Naive thymus-derived CD4-positive, alpha-beta T cell (primary cell): ENCODE measurements at regions not wholly inside any gene's neighbourhood (a gene's known extent, or its start where the extent isn't known, plus 50 kb on each side); places are given as distances from the start of the nearest gene placed in this dataset.

Experiments
- ATAC-seq: fragments of 150-1000 bp; cut with Tn5 transposase; 2 replicates; pipeline ENCODE4 v1.10.0; 2021; ENCODE audit warnings: mild to moderate bottlenecking, moderate library complexity
- CTCF ChIA-PET: fragments of 350-600 bp; sonication (Branson Sonifier 250); formaldehyde crosslinking; loops from one replicate; lab custom pipeline; 2021; ENCODE audit warnings: antibody characterized with exemption; lab: Charles Lee
- POLR2A ChIA-PET: fragments of 350-600 bp; sonication (Branson Sonifier 250); formaldehyde crosslinking; loops from one replicate; lab custom pipeline; 2021; ENCODE audit warnings: antibody characterized with exemption, inconsistent platforms; lab: Charles Lee
- DNase-seq, 9 donors: peaks; one replicate each; pipeline versions ENCODE4 v3.0.0 to v3.0.0-alpha.2; 2020 to 2022; ENCODE audit warnings: mixed read lengths in 1 of 9
- H3K27ac ChIP-seq: one replicate; pipeline ENCODE4 v1.7.0; 2013; ENCODE audit warnings: mild to moderate bottlenecking, low read depth, low read length, moderate library complexity
- H3K27me3 ChIP-seq, 2 donors: one replicate each; pipeline ENCODE4 v1.7.0; 2013; ENCODE audit warnings: low read length in 2 of 2, mild to moderate bottlenecking in 2 of 2, moderate library complexity in 2 of 2; ENCODE audit not compliant: control insufficient read depth in 2 of 2, insufficient read depth in 2 of 2
- H3K36me3 ChIP-seq, 3 experiments: 1 replicate in 2 of 3; 2 replicates in 1 of 3; pipeline ENCODE4 v1.7.0; 2013; ENCODE audit warnings: low read length in 3 of 3, mild to moderate bottlenecking in 3 of 3, moderate library complexity in 1 of 3; ENCODE audit not compliant: insufficient read depth in 3 of 3, control insufficient read depth in 2 of 3
- H3K4me1 ChIP-seq, 2 donors: one replicate each; pipeline ENCODE4 v1.7.0; 2013; ENCODE audit warnings: low read length in 2 of 2, mild to moderate bottlenecking in 2 of 2, moderate library complexity in 1 of 2; ENCODE audit not compliant: control insufficient read depth in 2 of 2, insufficient read depth in 2 of 2
- H3K4me3 ChIP-seq: 2 replicates; pipeline ENCODE4 v1.7.0; 2013; ENCODE audit warnings: mild to moderate bottlenecking, low read length
- H3K9me3 ChIP-seq, 3 experiments: 1 replicate in 2 of 3; 2 replicates in 1 of 3; pipeline ENCODE4 v1.7.0; 2013; ENCODE audit warnings: low read length in 3 of 3; ENCODE audit not compliant: control insufficient read depth in 2 of 3
- H3K27ac Mint-ChIP-seq, 9 donors: one replicate each; pipeline ENCODE4 v1.8.0; 2020 to 2022; ENCODE audit warnings: mixed read lengths in 9 of 9, mild to moderate bottlenecking in 8 of 9, moderate library complexity in 5 of 9, inconsistent platforms in 2 of 9
- H3K27me3 Mint-ChIP-seq, 5 donors: one replicate each; pipeline ENCODE4 v1.8.0; 2021 to 2022; ENCODE audit warnings: mixed read lengths in 5 of 5, mild to moderate bottlenecking in 1 of 5
- H3K36me3 Mint-ChIP-seq, 5 donors: one replicate each; pipeline ENCODE4 v1.8.0; 2020 to 2022; ENCODE audit warnings: mixed read lengths in 5 of 5, mild to moderate bottlenecking in 3 of 5, inconsistent platforms in 1 of 5
- H3K4me1 Mint-ChIP-seq, 7 donors: one replicate each; pipeline ENCODE4 v1.8.0; 2020 to 2022; ENCODE audit warnings: mixed read lengths in 7 of 7, mild to moderate bottlenecking in 3 of 7, inconsistent platforms in 1 of 7
- H3K4me3 Mint-ChIP-seq, 10 donors: one replicate each; pipeline ENCODE4 v1.8.0; 2020 to 2022; ENCODE audit warnings: mild to moderate bottlenecking in 10 of 10, mixed read lengths in 10 of 10, moderate library complexity in 6 of 10, inconsistent platforms in 2 of 10
- H3K9me3 Mint-ChIP-seq, 11 donors: one replicate each; pipeline ENCODE4 v1.8.0; 2020 to 2022; ENCODE audit warnings: mixed read lengths in 11 of 11, mild to moderate bottlenecking in 4 of 11, inconsistent platforms in 1 of 11, moderate library complexity in 1 of 11
- intact Hi-C, 2 donors: fragments of 100-400 bp; cut with micrococcal nuclease; formaldehyde crosslinking; loops; one replicate each; pipeline ENCODE4 v1.15.1; 2023

DNA sequence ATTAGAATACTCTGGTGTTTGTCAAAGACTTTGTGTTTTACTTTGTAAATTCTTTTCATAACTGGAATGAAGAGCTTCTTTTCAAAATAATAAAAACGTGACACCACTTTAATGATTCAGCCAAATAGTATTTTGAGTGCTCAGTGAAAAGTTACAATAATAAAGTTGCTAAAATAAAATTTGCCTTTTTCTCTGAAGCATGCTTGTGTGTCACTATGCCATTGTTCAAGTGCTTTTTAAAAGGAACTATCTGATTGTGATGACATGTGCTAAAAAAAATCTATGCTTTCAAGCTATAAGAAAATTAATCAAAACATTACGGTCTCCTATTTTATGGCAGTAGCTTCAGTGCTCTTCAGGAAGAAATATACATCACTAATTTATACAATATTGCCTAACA lies 1290.5 kb upstream of the B3GALT2 start:
- no peak overlapping the region for H3K27ac ChIP-seq
- H3K27me3 Mint-ChIP-seq: peaks cover 0 to 8% (median 4%) of the 10 kb centered on the region in 5 donors
- DNase-seq: no peak
- H3K36me3 ChIP-seq: no peaks in the 10 kb centered on the region
- ATAC-seq: no peak
- H3K27ac Mint-ChIP-seq: no peak overlapping the region
- H3K9me3 Mint-ChIP-seq: no peaks in the 10 kb centered on the region
- no peaks in the 10 kb centered on the region for H3K27me3 ChIP-seq
- intact Hi-C loops: no loop called here
- no peaks in the 10 kb centered on the region for H3K9me3 ChIP-seq
- H3K36me3 Mint-ChIP-seq: no peaks in the 10 kb centered on the region
- ChIA-PET CTCF (no interaction called here), POLR2A (no interaction called here)
- no peak overlapping the region for H3K4me3 ChIP-seq
- H3K4me3 Mint-ChIP-seq: no peak overlapping the region
- no peaks in the 10 kb centered on the region for H3K4me1 Mint-ChIP-seq
- no peaks in the 10 kb centered on the region for H3K4me1 ChIP-seq

GRCh38 chr1:194476351-194476750 lies 1289.9 kb upstream of the B3GALT2 start:
- H3K36me3 Mint-ChIP-seq: no peaks in the 10 kb centered on the region
- ChIA-PET CTCF (no interaction called here), POLR2A (no interaction called here)
- intact Hi-C loops: no loop called here
- Histone ChIP-seq H3K9me3 (no peaks in the 10 kb centered on the region), H3K27me3 (no peaks in the 10 kb centered on the region), H3K27ac (no peak overlapping the region), H3K4me1 (no peaks in the 10 kb centered on the region), H3K36me3 (no peaks in the 10 kb centered on the region), H3K4me3 (no peak overlapping the region)
- H3K4me3 Mint-ChIP-seq: no peak overlapping the region
- no peak for DNase-seq
- no peaks in the 10 kb centered on the region for H3K9me3 Mint-ChIP-seq
- no peak overlapping the region for H3K27ac Mint-ChIP-seq
- H3K4me1 Mint-ChIP-seq: no peaks in the 10 kb centered on the region
- H3K27me3 Mint-ChIP-seq: peaks cover 0 to 11% (median 4%) of the 10 kb centered on the region in 5 donors
- ATAC-seq: no peak

DNA sequence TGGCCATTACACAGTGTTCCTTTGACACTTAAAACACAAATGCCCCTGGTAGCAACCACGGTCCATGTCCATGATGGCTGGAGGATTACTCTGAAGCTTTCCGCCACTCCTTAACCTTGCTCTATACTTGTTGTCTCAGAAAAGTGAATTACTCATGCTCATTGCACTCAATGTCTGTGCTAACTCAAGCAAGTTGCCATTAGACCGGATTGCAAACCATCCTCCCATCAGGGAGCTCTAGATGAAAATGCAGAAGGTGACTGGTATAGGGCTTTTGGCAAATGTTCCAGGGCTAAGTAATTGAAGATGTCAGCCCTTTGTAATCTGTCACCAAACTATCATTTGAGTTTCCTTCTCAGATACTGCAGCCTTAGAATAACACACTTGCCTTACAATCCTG lies 1288.3 kb upstream of the B3GALT2 start:
- ATAC-seq: no peak
- no peak for DNase-seq
- no peaks in the 10 kb centered on the region for H3K27me3 ChIP-seq
- no peak overlapping the region for H3K27ac ChIP-seq
- no peak overlapping the region for H3K4me3 ChIP-seq
- H3K4me1 ChIP-seq: no peaks in the 10 kb centered on the region
- H3K4me3 Mint-ChIP-seq: no peak overlapping the region
- ChIA-PET POLR2A (interaction anchor here (0.5 kb wide), 1 partner anchor 405 kb away, joined by 5 read pairs; no protein-coding TSS in a partner anchor), CTCF (no interaction called here)
- H3K27ac Mint-ChIP-seq: no peak overlapping the region
- no peaks in the 10 kb centered on the region for H3K9me3 ChIP-seq
- no peaks in the 10 kb centered on the region for H3K9me3 Mint-ChIP-seq
- H3K4me1 Mint-ChIP-seq: no peaks in the 10 kb centered on the region
- H3K36me3 Mint-ChIP-seq: no peaks in the 10 kb centered on the region
- H3K36me3 ChIP-seq: no peaks in the 10 kb centered on the region
- intact Hi-C loops: no loop called here
- peaks cover 0 to 12% (median 4%) of the 10 kb centered on the region in 5 donors for H3K27me3 Mint-ChIP-seq

GRCh38 chr1:194473766-194474165 lies 1287.4 kb upstream of the B3GALT2 start:
- Histone ChIP-seq H3K4me1 (no peaks in the 10 kb centered on the region), H3K9me3 (no peaks in the 10 kb centered on the region), H3K27ac (no peak overlapping the region), H3K27me3 (no peaks in the 10 kb centered on the region), H3K4me3 (no peak overlapping the region), H3K36me3 (no peaks in the 10 kb centered on the region)
- intact Hi-C loops: no loop called here
- Mint-ChIP-seq H3K9me3 (no peaks in the 10 kb centered on the region), H3K36me3 (no peaks in the 10 kb centered on the region), H3K27ac (no peak overlapping the region), H3K4me1 (no peaks in the 10 kb centered on the region), H3K27me3 (peaks cover 0 to 12% (median 4%) of the 10 kb centered on the region in 5 donors), H3K4me3 (no peak overlapping the region)
- no peak for ATAC-seq
- DNase-seq: no peak
- POLR2A ChIA-PET: no interaction called here
- CTCF ChIA-PET: no interaction called here

- intact Hi-C loops: loop anchor here in 1 of 2 donors (10.0 kb wide), 1 partner anchor 1284 kb away; the partner anchor contains the start of gene B3GALT2
- peaks cover 0 to 2% (median 0%) of the 10 kb centered on the region in 11 donors for H3K9me3 Mint-ChIP-seq
- peaks cover 0 to 12% (median 5%) of the 10 kb centered on the region in 5 donors for H3K27me3 Mint-ChIP-seq
- Histone ChIP-seq H3K27me3 (no peaks in the 10 kb centered on the region), H3K27ac (no peak overlapping the region), H3K36me3 (no peaks in the 10 kb centered on the region), H3K4me1 (no peaks in the 10 kb centered on the region), H3K9me3 (no peaks in the 10 kb centered on the region), H3K4me3 (no peak overlapping the region)
- no peak for ATAC-seq
- H3K27ac Mint-ChIP-seq: no peak overlapping the region
- H3K4me3 Mint-ChIP-seq: no peak overlapping the region
- ChIA-PET CTCF (no interaction called here), POLR2A (no interaction called here)
- no peak for DNase-seq
- H3K4me1 Mint-ChIP-seq: peaks cover 0 to 2% (median 0%) of the 10 kb centered on the region in 7 donors
- no peaks in the 10 kb centered on the region for H3K36me3 Mint-ChIP-seq
Measured at GRCh38 chr1:194469282-194469681, 1282.9 kb upstream of the B3GALT2 start.

- Mint-ChIP-seq H3K9me3 (peaks cover 0 to 2% (median 0%) of the 10 kb centered on the region in 11 donors), H3K27me3 (peaks cover 0 to 9% (median 4%) of the 10 kb centered on the region in 5 donors), H3K27ac (no peak overlapping the region), H3K4me1 (peaks cover 0 to 2% (median 0%) of the 10 kb centered on the region in 7 donors), H3K36me3 (no peaks in the 10 kb centered on the region), H3K4me3 (no peak overlapping the region)
- POLR2A ChIA-PET: no interaction called here
- intact Hi-C loops: loop anchor here in 1 of 2 donors (10.0 kb wide), 1 partner anchor 1282 kb away; the partner anchor contains the start of gene B3GALT2
- no peaks in the 10 kb centered on the region for H3K4me1 ChIP-seq
- no peak overlapping the region for H3K27ac ChIP-seq
- no peaks in the 10 kb centered on the region for H3K27me3 ChIP-seq
- no peaks in the 10 kb centered on the region for H3K9me3 ChIP-seq
- no peak for ATAC-seq
- CTCF ChIA-PET: no interaction called here
- H3K36me3 ChIP-seq: no peaks in the 10 kb centered on the region
- DNase-seq: no peak
- no peak overlapping the region for H3K4me3 ChIP-seq
Measured at GRCh38 chr1:194466706-194467105, 1280.3 kb upstream of the B3GALT2 start.

DNA sequence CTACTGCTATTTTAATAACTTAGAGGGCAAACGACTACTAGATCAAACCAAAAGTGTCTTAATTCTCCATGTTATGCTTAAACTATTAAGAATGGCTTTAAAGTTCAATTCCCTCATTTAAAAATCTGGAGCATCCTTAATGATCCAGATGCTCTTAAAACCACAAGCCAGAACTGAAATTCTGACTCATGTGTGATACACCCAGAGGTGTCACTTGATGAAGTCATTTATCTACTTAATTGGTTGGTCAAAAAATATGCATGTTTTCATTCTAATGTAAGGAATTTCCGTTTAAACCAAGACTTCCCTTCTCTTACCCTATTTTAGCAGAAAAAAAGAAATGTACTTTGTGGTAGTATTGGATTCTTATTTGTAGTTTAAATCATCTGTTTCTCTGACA lies 1261.2 kb upstream of the B3GALT2 start:
- no peak overlapping the region for H3K27ac ChIP-seq
- intact Hi-C loops: no loop called here
- Mint-ChIP-seq H3K9me3 (no peaks in the 10 kb centered on the region), H3K36me3 (no peaks in the 10 kb centered on the region), H3K4me3 (no peak overlapping the region), H3K27ac (no peak overlapping the region), H3K27me3 (peaks cover 0 to 13% (median 5%) of the 10 kb centered on the region in 5 donors), H3K4me1 (no peaks in the 10 kb centered on the region)
- ATAC-seq (no peak), DNase-seq (no peak)
- H3K4me1 ChIP-seq: no peaks in the 10 kb centered on the region
- ChIA-PET POLR2A (no interaction called here), CTCF (no interaction called here)
- H3K27me3 ChIP-seq: no peaks in the 10 kb centered on the region
- no peaks in the 10 kb centered on the region for H3K9me3 ChIP-seq
- H3K36me3 ChIP-seq: no peaks in the 10 kb centered on the region
- no peak overlapping the region for H3K4me3 ChIP-seq
